ENCODE measurements at regions not wholly inside any gene's neighbourhood (a gene's known extent, or its start where the extent isn't known, plus 50 kb on each side); places are given as distances from the start of the nearest gene placed in this dataset.

DNA sequence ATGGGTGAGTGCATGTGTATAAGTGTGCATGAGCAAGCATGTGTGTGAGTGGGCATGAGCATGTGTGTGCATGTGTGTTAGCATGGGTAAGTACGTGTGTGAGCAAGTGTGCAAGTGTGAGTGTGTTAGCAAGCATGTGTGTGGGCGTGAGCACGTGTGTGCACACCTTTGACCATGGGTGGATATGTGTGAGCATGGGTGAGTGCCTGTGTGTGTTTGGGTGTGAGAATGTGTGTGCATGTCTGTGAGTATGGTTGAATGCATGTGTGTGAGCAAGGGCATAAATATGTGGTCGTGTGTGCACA lies 84.6 kb downstream of the DLL1 start:
- H3K36me3 Mint-ChIP-seq, result no peaks in the 10 kb centered on the region
- H3K27ac Mint-ChIP-seq, result no peak overlapping the region
- Histone ChIP-seq H4K20me1 (ENCODE audit: insufficient read depth, low read length) (no peaks in the 10 kb centered on the region), H3K4me1 (ENCODE audit: control insufficient read depth in 1 of 2, insufficient read depth in 2 of 2, low read length in 2 of 2) (no peaks in the 10 kb centered on the region), H3K9me3 (replicated peaks in 1 of 2; ENCODE audit: control insufficient read depth in 1 of 2, insufficient read depth in 1 of 2, low read length in 2 of 2) (no peaks in the 10 kb centered on the region), H3K4me2 (replicated peaks; ENCODE audit: extremely low read depth, low read length, poor library complexity, severe bottlenecking) (no peak overlapping the region), H2AFZ (ENCODE audit: insufficient read depth, low read depth, low read length, poor library complexity, severe bottlenecking) (no peak overlapping the region), H3K27ac (ENCODE audit: low read depth in 1 of 2, low read length in 2 of 2) (no peak overlapping the region), H3K4me3 (replicated peaks in 1 of 3; ENCODE audit: low read depth in 2 of 3, low read length in 3 of 3) (no peak overlapping the region), H3K79me2 (ENCODE audit: insufficient read depth, low read length) (no peaks in the 10 kb centered on the region), H3K9ac (ENCODE audit: insufficient read depth, low read length, poor library complexity, severe bottlenecking) (no peak overlapping the region), H3K36me3 (replicated peaks in 1 of 2; ENCODE audit: control insufficient read depth in 1 of 2, insufficient read depth in 2 of 2, low read length in 2 of 2) (no peaks in the 10 kb centered on the region), H3K27me3 (ENCODE audit: control insufficient read depth in 2 of 2, insufficient read depth in 2 of 2, low read length in 2 of 2) (no peaks in the 10 kb centered on the region)
- intact Hi-C loops (cut with micrococcal nuclease), result loop anchor here in 1 of 2 donors (2.0 kb wide), 1 partner anchor 39 kb away; no protein-coding TSS in a partner anchor
- peaks cover 0 to 7% (median 6%) of the 10 kb centered on the region in 3 donors for H3K27me3 Mint-ChIP-seq (ENCODE audit: low read depth in 3 of 3)
- peak in 1 of 3 donors; percentile 1 for DNase-seq
- H3K4me1 Mint-ChIP-seq, result no peaks in the 10 kb centered on the region
- 91% methylated on average over 4 of the region's 4 CpGs for WGBS (ENCODE audit: insufficient coverage)
- H3K9me3 Mint-ChIP-seq, result peaks cover 8 to 22% (median 15%) of the 10 kb centered on the region in 7 donors
- TF ChIP-seq, protein P1, sequence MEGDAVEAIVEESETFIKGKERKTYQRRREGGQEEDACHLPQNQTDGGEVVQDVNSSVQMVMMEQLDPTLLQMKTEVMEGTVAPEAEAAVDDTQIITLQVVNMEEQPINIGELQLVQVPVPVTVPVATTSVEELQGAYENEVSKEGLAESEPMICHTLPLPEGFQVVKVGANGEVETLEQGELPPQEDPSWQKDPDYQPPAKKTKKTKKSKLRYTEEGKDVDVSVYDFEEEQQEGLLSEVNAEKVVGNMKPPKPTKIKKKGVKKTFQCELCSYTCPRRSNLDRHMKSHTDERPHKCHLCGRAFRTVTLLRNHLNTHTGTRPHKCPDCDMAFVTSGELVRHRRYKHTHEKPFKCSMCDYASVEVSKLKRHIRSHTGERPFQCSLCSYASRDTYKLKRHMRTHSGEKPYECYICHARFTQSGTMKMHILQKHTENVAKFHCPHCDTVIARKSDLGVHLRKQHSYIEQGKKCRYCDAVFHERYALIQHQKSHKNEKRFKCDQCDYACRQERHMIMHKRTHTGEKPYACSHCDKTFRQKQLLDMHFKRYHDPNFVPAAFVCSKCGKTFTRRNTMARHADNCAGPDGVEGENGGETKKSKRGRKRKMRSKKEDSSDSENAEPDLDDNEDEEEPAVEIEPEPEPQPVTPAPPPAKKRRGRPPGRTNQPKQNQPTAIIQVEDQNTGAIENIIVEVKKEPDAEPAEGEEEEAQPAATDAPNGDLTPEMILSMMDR (IDR thresholded peaks at IDR 0.05), result no peak
- H3K4me3 Mint-ChIP-seq, result no peak overlapping the region

DNA sequence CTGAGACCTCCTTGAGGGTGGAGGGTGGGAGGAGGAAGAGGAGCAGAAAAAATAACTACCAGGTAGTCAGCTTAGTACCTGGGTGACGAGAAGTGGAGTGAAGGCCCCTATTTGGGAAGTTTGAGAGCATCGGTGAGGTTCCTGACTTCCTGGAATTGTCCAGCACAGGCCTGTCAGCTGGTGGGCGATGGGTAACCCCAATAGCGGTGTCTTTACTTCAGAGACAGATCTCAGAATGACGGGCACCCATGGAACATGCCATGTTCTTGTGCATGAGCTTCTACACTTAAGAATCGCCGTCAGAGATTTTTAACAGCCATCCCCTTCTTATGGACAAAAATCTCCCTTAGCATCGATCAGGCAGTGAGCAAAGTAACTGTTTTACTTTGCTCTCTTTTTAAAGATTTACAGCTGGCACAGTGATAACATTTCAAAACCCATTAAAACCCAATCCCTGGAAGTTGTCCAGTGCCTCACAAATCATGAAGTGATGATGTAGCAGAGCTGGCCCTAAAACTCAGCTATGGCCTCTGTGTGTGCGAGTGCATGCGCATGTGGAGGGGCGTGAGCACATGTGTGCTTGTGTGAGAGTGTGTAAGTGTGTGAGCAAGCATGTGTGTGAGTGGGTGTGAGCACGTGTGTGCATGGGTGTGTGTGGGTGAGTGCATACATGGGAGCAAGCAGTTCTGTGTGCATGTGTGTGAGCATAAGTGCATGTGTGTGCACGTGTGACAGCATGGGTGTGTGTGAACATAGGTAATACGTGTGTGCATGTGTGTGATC lies 85.2 kb downstream of the DLL1 start:
- TF ChIP-seq, protein P1 (IDR thresholded peaks at IDR 0.05), result no peak
- no peak overlapping the region for H2AFZ ChIP-seq (ENCODE audit: insufficient read depth, low read depth, low read length, poor library complexity, severe bottlenecking)
- H3K9ac ChIP-seq (ENCODE audit: insufficient read depth, low read length, poor library complexity, severe bottlenecking), result no peak overlapping the region
- H3K79me2 ChIP-seq (ENCODE audit: insufficient read depth, low read length), result no peaks in the 10 kb centered on the region
- WGBS (ENCODE audit: insufficient coverage), result 89% methylated on average over 14 of the region's 14 CpGs
- H3K4me3 ChIP-seq (replicated peaks in 1 of 3; ENCODE audit: low read depth in 2 of 3, low read length in 3 of 3), result no peak overlapping the region
- H3K36me3 ChIP-seq (replicated peaks in 1 of 2; ENCODE audit: control insufficient read depth in 1 of 2, insufficient read depth in 2 of 2, low read length in 2 of 2), result no peaks in the 10 kb centered on the region
- no peaks in the 10 kb centered on the region for H3K4me1 ChIP-seq (ENCODE audit: control insufficient read depth in 1 of 2, insufficient read depth in 2 of 2, low read length in 2 of 2)
- Mint-ChIP-seq H3K27me3 (ENCODE audit: low read depth in 3 of 3) (peaks cover 0 to 6% (median 4%) of the 10 kb centered on the region in 3 donors), H3K9me3 (peaks cover 8 to 22% (median 15%) of the 10 kb centered on the region in 7 donors), H3K27ac (no peak overlapping the region), H3K36me3 (no peaks in the 10 kb centered on the region), H3K4me3 (no peak overlapping the region), H3K4me1 (no peaks in the 10 kb centered on the region)
- H3K27ac ChIP-seq (ENCODE audit: low read depth in 1 of 2, low read length in 2 of 2), result no peak overlapping the region
- DNase-seq, result no peak
- H3K27me3 ChIP-seq (ENCODE audit: control insufficient read depth in 2 of 2, insufficient read depth in 2 of 2, low read length in 2 of 2), result no peaks in the 10 kb centered on the region
- H4K20me1 ChIP-seq (ENCODE audit: insufficient read depth, low read length), result no peaks in the 10 kb centered on the region
- H3K4me2 ChIP-seq (replicated peaks; ENCODE audit: extremely low read depth, low read length, poor library complexity, severe bottlenecking), result no peak overlapping the region
- H3K9me3 ChIP-seq (replicated peaks in 1 of 2; ENCODE audit: control insufficient read depth in 1 of 2, insufficient read depth in 1 of 2, low read length in 2 of 2), result no peaks in the 10 kb centered on the region
- intact Hi-C loops (cut with micrococcal nuclease), result loop anchor here in 1 of 2 donors (2.0 kb wide), 1 partner anchor 39 kb away; no protein-coding TSS in a partner anchor

All from CD14-positive monocyte (primary cell).